ENCODE measurements at regions not wholly inside any gene's neighbourhood (a gene's known extent, or its start where the extent isn't known, plus 50 kb on each side); places are given as distances from the start of the nearest gene placed in this dataset.
A peak's percentile ranks its signal among the peaks of the same experiment; 100 is the strongest.
"Not testable (repeated sequence)": the region's sequence is repeated elsewhere in the genome, so short reads cannot be mapped to it uniquely, and the experiment has no call there.

GRCh38 chr10:62585211-62585775 is 211.1 kb downstream of the ZNF365 start:
- DNase-seq (ENCODE audit: low read depth) = no peak

- peak; percentile 11 for DNase-seq (ENCODE audit: low read depth)
These were observed 212.8 kb downstream of the ZNF365 start for GRCh38 chr10:62587011-62587410.

GRCh38 chr10:62588116-62588515 is 213.9 kb downstream of the ZNF365 start:
- no peak for DNase-seq (ENCODE audit: low read depth)

- DNase-seq (ENCODE audit: low read depth) = peak; percentile 12
These were observed 214.8 kb upstream of the ADO start for GRCh38 chr10:62589689-62590088.

GRCh38 chr10:62590306-62590705 is 214.2 kb upstream of the ADO start:
- DNase-seq (ENCODE audit: low read depth) = no peak

GRCh38 chr10:62594093-62594520 is 210.4 kb upstream of the ADO start:
- DNase-seq (ENCODE audit: low read depth) = peak; percentile 38

GRCh38 chr10:62597226-62597625 is 207.3 kb upstream of the ADO start:
- peak; percentile 51 for DNase-seq (ENCODE audit: low read depth)

- DNase-seq (ENCODE audit: low read depth) = no peak
These were observed 205.4 kb upstream of the ADO start for GRCh38 chr10:62599161-62599560.

GRCh38 chr10:62606551-62606950 is 198.0 kb upstream of the ADO start:
- DNase-seq (ENCODE audit: low read depth) = not testable (repeated sequence)

- not testable (repeated sequence) for DNase-seq (ENCODE audit: low read depth)
These were observed 196.2 kb upstream of the ADO start for GRCh38 chr10:62608189-62608875.

GRCh38 chr10:62610649-62611229 is 193.8 kb upstream of the ADO start:
- DNase-seq (ENCODE audit: low read depth) = peak; percentile 39

- peak; percentile 43 for DNase-seq (ENCODE audit: low read depth)
These were observed 191.1 kb upstream of the ADO start for GRCh38 chr10:62613424-62613823.

GRCh38 chr10:62613859-62614258 is 190.7 kb upstream of the ADO start:
- DNase-seq (ENCODE audit: low read depth) = no peak

- peak; percentile 34 for DNase-seq (ENCODE audit: low read depth)
These were observed 189.9 kb upstream of the ADO start for GRCh38 chr10:62614389-62615157.

- no peak for DNase-seq (ENCODE audit: low read depth)
These were observed 187.5 kb upstream of the ADO start for GRCh38 chr10:62616885-62617590.

GRCh38 chr10:62617652-62618051 is 186.9 kb upstream of the ADO start:
- DNase-seq (ENCODE audit: low read depth) = no peak

- DNase-seq (ENCODE audit: low read depth) = no peak
These were observed 186.5 kb upstream of the ADO start for GRCh38 chr10:62618054-62618453.

- DNase-seq (ENCODE audit: low read depth) = no peak
These were observed 185.7 kb upstream of the ADO start for GRCh38 chr10:62618576-62619412.

GRCh38 chr10:62619413-62619738 is 185.1 kb upstream of the ADO start:
- DNase-seq (ENCODE audit: low read depth) = no peak

- no peak for DNase-seq (ENCODE audit: low read depth)
These were observed 184.0 kb upstream of the ADO start for GRCh38 chr10:62620491-62620890.

- DNase-seq (ENCODE audit: low read depth) = no peak
These were observed 181.3 kb upstream of the ADO start for GRCh38 chr10:62623223-62623622.
